Stimulated activated naive CD4-positive, alpha-beta T cell treated with Interleukin-2 at 50 U/mL for 16 hours (primary cell): ENCODE measurements at regions not wholly inside any gene's neighbourhood (a gene's known extent, or its start where the extent isn't known, plus 50 kb on each side); places are given as distances from the start of the nearest gene placed in this dataset.
"Not testable (repeated sequence)": the region's sequence is repeated elsewhere in the genome, so short reads cannot be mapped to it uniquely, and the experiment has no call there.

Experiments used
- DNase-seq: peaks from one replicate; lab custom pipeline; 2025; lab: John Stamatoyannopoulos, UW

GRCh38 chr6:137969874-137970273 is 102.8 kb downstream of the TNFAIP3 start:
- DNase-seq, result no peak

GRCh38 chr6:137970368-137970767 is 103.3 kb downstream of the TNFAIP3 start:
- peak; percentile 8 for DNase-seq

GRCh38 chr6:137973201-137973600 is 106.1 kb downstream of the TNFAIP3 start:
- DNase-seq, result no peak

- peak; percentile 12 for DNase-seq
Measured at GRCh38 chr6:137975188-137975940, 108.3 kb downstream of the TNFAIP3 start.

- no peak for DNase-seq
Measured at GRCh38 chr6:137976430-137976829, 109.4 kb downstream of the TNFAIP3 start.

- DNase-seq, result no peak
Measured at GRCh38 chr6:137977206-137977605, 110.1 kb downstream of the TNFAIP3 start.

GRCh38 chr6:137977814-137978213 is 110.8 kb downstream of the TNFAIP3 start:
- no peak for DNase-seq

- DNase-seq, result peak; percentile 6
Measured at GRCh38 chr6:137978252-137978896, 111.3 kb downstream of the TNFAIP3 start.

- DNase-seq, result not testable (repeated sequence)
Measured at GRCh38 chr6:137979263-137979662, 112.2 kb downstream of the TNFAIP3 start.

- no peak for DNase-seq
Measured at GRCh38 chr6:137980777-137981176, 113.7 kb downstream of the TNFAIP3 start.

- no peak for DNase-seq
Measured at GRCh38 chr6:137981758-137982157, 114.7 kb downstream of the TNFAIP3 start.

GRCh38 chr6:137982418-137983189 is 115.5 kb downstream of the TNFAIP3 start:
- DNase-seq, result no peak

- no peak for DNase-seq
Measured at GRCh38 chr6:137983269-137983668, 116.2 kb downstream of the TNFAIP3 start.

GRCh38 chr6:137989664-137990063 is 117.6 kb downstream of the PERP start:
- no peak for DNase-seq

- no peak for DNase-seq
Measured at GRCh38 chr6:137995371-137995770, 111.8 kb downstream of the PERP start.

GRCh38 chr6:137998461-137999019 is 108.7 kb downstream of the PERP start:
- no peak for DNase-seq

- no peak for DNase-seq
Measured at GRCh38 chr6:137999815-138000214, 107.4 kb downstream of the PERP start.

- DNase-seq, result no peak
Measured at GRCh38 chr6:138000941-138001340, 106.3 kb downstream of the PERP start.

- peak; percentile 40 for DNase-seq
Measured at GRCh38 chr6:138001750-138002349, 105.4 kb downstream of the PERP start.

- DNase-seq, result no peak
Measured at GRCh38 chr6:138004430-138005287, 102.6 kb downstream of the PERP start.

- no peak for DNase-seq
Measured at GRCh38 chr6:138005846-138006245, 101.4 kb downstream of the PERP start.
